Stomach smooth muscle (tissue), 2 donors: ENCODE measurements at regions not wholly inside any gene's neighbourhood (a gene's known extent, or its start where the extent isn't known, plus 50 kb on each side); places are given as distances from the start of the nearest gene placed in this dataset.
"Not testable (repeated sequence)": the region's sequence is repeated elsewhere in the genome, so short reads cannot be mapped to it uniquely, and the experiment has no call there.

ENCODE experiments used
- H3K27ac ChIP-seq: one replicate; pipeline ENCODE4 v1.7.0; 2013; ENCODE audit warnings: mild to moderate bottlenecking, low read length, inconsistent platforms
- H3K27me3 ChIP-seq, 2 donors: one replicate each; pipeline ENCODE4 v1.7.0; 2013; ENCODE audit warnings: low read length in 2 of 2; ENCODE audit not compliant: insufficient read depth in 2 of 2, control insufficient read depth in 1 of 2
- H3K36me3 ChIP-seq, 2 donors: one replicate each; pipeline ENCODE4 v1.7.0; 2013; ENCODE audit warnings: low read length in 2 of 2; ENCODE audit not compliant: control insufficient read depth in 2 of 2, insufficient read depth in 2 of 2
- H3K4me1 ChIP-seq: one replicate; pipeline ENCODE4 v1.7.0; 2013; ENCODE audit warnings: low read length; ENCODE audit not compliant: control insufficient read depth, insufficient read depth
- H3K4me3 ChIP-seq, 2 donors: one replicate each; pipeline ENCODE4 v1.7.0; 2013; ENCODE audit warnings: low read length in 2 of 2
- H3K9ac ChIP-seq, 2 donors: one replicate each; pipeline ENCODE4 v1.7.0; 2013; ENCODE audit warnings: low read length in 2 of 2, mild to moderate bottlenecking in 1 of 2
- H3K9me3 ChIP-seq, 2 donors: one replicate each; pipeline ENCODE4 v1.7.0; 2013; ENCODE audit warnings: low read length in 2 of 2; ENCODE audit not compliant: control insufficient read depth in 2 of 2
- donor health status: healthy.
- donor health status: Pancreatic carcinoma.

- H3K9ac ChIP-seq = no peak overlapping the region
- H3K4me3 ChIP-seq = no peak overlapping the region
- no peaks in the 10 kb centered on the region for H3K4me1 ChIP-seq
- no peaks in the 10 kb centered on the region for H3K9me3 ChIP-seq
- no peaks in the 10 kb centered on the region for H3K27me3 ChIP-seq
- no peaks in the 10 kb centered on the region for H3K36me3 ChIP-seq
- no peak overlapping the region for H3K27ac ChIP-seq
These were observed 363.4 kb downstream of the DAD1 start for GRCh38 chr14:22225516-22226140.

- Histone ChIP-seq H3K9ac (no peak overlapping the region), H3K36me3 (no peaks in the 10 kb centered on the region), H3K4me1 (no peaks in the 10 kb centered on the region), H3K4me3 (no peak overlapping the region), H3K27me3 (no peaks in the 10 kb centered on the region), H3K27ac (no peak overlapping the region), H3K9me3 (no peaks in the 10 kb centered on the region)
These were observed 367.5 kb downstream of the DAD1 start for GRCh38 chr14:22221508-22221907.

DNA sequence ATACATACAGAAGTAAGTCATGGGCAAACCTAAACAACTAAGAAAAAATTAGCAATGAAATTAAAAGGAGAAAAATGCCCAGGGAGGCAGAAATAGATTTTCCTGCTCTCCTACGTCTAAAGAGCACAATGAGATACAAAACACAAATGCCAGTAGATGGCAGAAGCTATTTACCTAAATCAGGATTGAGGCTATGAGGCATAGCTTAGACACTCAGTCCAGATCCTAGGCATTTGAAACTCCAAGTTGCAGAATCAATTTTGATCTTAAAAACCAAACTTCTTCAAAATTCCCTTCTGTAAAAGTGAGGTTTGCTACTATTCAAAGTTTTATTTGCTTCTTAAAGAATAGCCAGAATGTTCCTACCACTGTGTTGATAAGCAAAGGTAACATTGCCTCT, 368.6 kb downstream of the DAD1 start:
- Histone ChIP-seq H3K27me3 (no peaks in the 10 kb centered on the region), H3K27ac (no peak overlapping the region), H3K36me3 (no peaks in the 10 kb centered on the region), H3K9me3 (no peaks in the 10 kb centered on the region), H3K4me1 (no peaks in the 10 kb centered on the region), H3K4me3 (no peak overlapping the region), H3K9ac (no peak overlapping the region)

DNA sequence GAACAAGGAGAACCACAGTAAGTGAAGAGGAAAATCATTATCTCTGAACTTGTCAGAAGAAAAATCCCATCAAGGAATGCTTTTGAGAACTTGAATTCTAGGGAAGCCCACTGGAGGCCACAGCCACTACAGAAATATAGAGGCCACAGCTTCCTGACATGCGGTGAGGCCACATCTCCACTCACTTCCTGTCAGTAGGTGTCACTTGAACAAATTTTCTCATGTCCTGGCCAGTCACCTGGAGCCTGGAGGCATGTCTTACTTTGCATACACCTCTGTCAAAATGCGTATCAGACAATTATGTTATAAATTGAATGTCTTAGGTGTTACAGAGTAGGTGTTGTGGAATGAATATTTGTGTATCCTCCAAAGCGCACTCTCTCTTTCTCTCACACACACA, 370.3 kb downstream of the DAD1 start:
- Histone ChIP-seq H3K9ac (no peak overlapping the region), H3K27me3 (no peaks in the 10 kb centered on the region), H3K27ac (no peak overlapping the region), H3K4me1 (no peaks in the 10 kb centered on the region), H3K4me3 (no peak overlapping the region), H3K9me3 (no peaks in the 10 kb centered on the region), H3K36me3 (no peaks in the 10 kb centered on the region)

DNA sequence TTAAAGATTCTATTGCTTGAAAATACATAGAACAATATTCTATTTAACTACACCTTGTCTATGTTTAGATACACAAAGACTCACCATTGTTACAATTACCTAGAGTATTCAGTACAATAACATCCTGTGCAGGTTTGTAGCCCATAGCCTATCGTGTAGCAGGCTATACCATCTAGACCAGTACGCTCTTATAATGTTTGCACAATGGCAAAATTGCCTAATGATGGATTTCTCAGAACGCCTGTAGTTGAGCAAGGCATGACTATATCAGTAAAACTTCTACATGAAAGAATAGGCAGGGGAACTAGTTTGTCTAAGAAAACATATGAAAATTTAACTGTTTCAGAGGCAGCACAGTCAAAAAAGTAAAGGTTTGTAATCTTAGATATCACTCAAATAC, 375.9 kb downstream of the DAD1 start:
- Histone ChIP-seq H3K36me3 (no peaks in the 10 kb centered on the region), H3K27ac (no peak overlapping the region), H3K4me1 (no peaks in the 10 kb centered on the region), H3K9me3 (no peaks in the 10 kb centered on the region), H3K27me3 (no peaks in the 10 kb centered on the region), H3K4me3 (no peak overlapping the region), H3K9ac (no peak overlapping the region)

GRCh38 chr14:22210906-22211305, 378.1 kb downstream of the DAD1 start:
- Histone ChIP-seq H3K27ac (no peak overlapping the region), H3K9me3 (no peaks in the 10 kb centered on the region), H3K36me3 (no peaks in the 10 kb centered on the region)

GRCh38 chr14:22210026-22210425, 379.0 kb downstream of the DAD1 start:
- Histone ChIP-seq H3K36me3 (no peaks in the 10 kb centered on the region), H3K4me3 (no peak overlapping the region)

More at GRCh38 chr14:22210906-22211305, 378.1 kb downstream of the DAD1 start:
- no peaks in the 10 kb centered on the region for H3K27me3 ChIP-seq
- H3K9ac ChIP-seq = no peak overlapping the region
- no peak overlapping the region for H3K4me3 ChIP-seq
- H3K4me1 ChIP-seq = no peaks in the 10 kb centered on the region

DNA sequence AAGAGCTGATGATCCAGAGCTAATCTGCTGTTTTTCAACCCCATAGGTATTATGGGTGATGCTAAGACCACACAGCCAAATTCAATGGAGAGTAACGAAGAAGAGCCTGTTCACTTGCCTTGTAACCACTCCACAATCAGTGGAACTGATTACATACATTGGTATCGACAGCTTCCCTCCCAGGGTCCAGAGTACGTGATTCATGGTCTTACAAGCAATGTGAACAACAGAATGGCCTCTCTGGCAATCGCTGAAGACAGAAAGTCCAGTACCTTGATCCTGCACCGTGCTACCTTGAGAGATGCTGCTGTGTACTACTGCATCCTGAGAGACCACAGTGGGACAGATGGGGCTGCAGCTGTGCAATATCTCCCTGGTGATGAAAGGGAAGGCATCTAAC, 386.0 kb downstream of the DAD1 start:
- no peak overlapping the region for H3K9ac ChIP-seq
- H3K36me3 ChIP-seq = no peaks in the 10 kb centered on the region
- H3K4me3 ChIP-seq = no peak overlapping the region
- no peaks in the 10 kb centered on the region for H3K9me3 ChIP-seq
- H3K27me3 ChIP-seq = no peaks in the 10 kb centered on the region
- H3K4me1 ChIP-seq = no peaks in the 10 kb centered on the region
- no peak overlapping the region for H3K27ac ChIP-seq

More at GRCh38 chr14:22210026-22210425, 379.0 kb downstream of the DAD1 start:
- no peak overlapping the region for H3K9ac ChIP-seq
- H3K4me1 ChIP-seq = no peaks in the 10 kb centered on the region
- H3K27ac ChIP-seq = no peak overlapping the region
- H3K27me3 ChIP-seq = no peaks in the 10 kb centered on the region
- no peaks in the 10 kb centered on the region for H3K9me3 ChIP-seq

- Histone ChIP-seq H3K9me3 (no peaks in the 10 kb centered on the region), H3K27me3 (no peaks in the 10 kb centered on the region), H3K9ac (no peak overlapping the region), H3K4me1 (no peaks in the 10 kb centered on the region), H3K4me3 (no peak overlapping the region), H3K27ac (no peak overlapping the region), H3K36me3 (no peaks in the 10 kb centered on the region)
These were observed 386.7 kb downstream of the DAD1 start for GRCh38 chr14:22202313-22202712.

GRCh38 chr14:22200977-22201605, 387.9 kb downstream of the DAD1 start:
- H3K36me3 ChIP-seq = no peaks in the 10 kb centered on the region
- H3K9me3 ChIP-seq = no peaks in the 10 kb centered on the region
- no peak overlapping the region for H3K4me3 ChIP-seq
- no peaks in the 10 kb centered on the region for H3K27me3 ChIP-seq
- H3K9ac ChIP-seq = no peak overlapping the region
- H3K4me1 ChIP-seq = no peaks in the 10 kb centered on the region
- no peak overlapping the region for H3K27ac ChIP-seq

- not testable (repeated sequence) for H3K27ac ChIP-seq, H3K9me3 ChIP-seq, H3K9ac ChIP-seq, H3K4me3 ChIP-seq, H3K4me1 ChIP-seq, H3K27me3 ChIP-seq, H3K36me3 ChIP-seq
These were observed 388.9 kb downstream of the DAD1 start for GRCh38 chr14:22200131-22200530.
